ENCODE measurements at regions not wholly inside any gene's neighbourhood (a gene's known extent, or its start where the extent isn't known, plus 50 kb on each side); places are given as distances from the start of the nearest gene placed in this dataset.

GRCh38 chr4:177099211-177099610, 210.5 kb upstream of the NEIL3 start:
- FAIRE-seq (no peak), DNase-seq (ENCODE audit: insufficient read length, low spot score) (no peak)

- no peak for FAIRE-seq
- DNase-seq (ENCODE audit: insufficient read length, low spot score): no peak
Measured at GRCh38 chr4:177100307-177100706, 209.4 kb upstream of the NEIL3 start.

DNA sequence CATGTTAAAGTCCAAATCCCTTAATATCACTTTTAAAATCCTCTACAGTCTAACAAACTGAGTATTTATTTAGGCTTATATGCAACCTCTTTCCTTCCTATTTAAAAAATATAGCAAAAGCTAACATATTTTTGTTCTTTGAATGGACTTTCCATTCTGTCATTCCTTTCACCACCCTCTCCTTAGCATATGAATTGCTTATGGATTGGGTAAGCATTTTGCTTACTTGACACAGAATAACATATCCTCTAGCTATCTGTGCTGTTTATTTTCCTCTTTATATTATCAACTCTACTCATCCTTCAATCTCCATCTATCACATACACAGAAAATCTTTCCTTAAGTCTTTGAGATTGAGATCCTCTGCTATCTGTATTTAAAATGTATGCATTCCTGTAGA, 206.1 kb upstream of the NEIL3 start:
- FAIRE-seq: no peak

DNA sequence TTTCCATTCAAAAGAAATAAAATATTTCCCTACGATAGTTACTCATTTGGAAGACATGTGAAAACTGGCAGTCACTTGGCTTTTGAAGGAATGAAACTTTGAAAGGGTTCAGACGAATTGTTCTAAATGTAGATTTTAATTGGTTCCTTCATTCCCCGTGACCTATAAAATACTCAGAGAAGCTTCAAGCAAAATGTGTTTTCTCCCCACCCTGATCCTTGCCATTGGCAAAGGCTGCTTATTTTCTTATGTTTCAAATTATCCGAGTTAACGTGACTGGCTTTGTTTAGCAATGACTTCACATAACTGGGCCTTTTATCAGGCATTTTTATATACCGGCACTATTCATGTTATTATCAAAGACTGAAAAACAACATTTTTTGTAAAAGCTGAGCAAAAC, 204.1 kb upstream of the NEIL3 start:
- no peak for DNase-seq (ENCODE audit: insufficient read length, low spot score)
- FAIRE-seq: peak; percentile 65

More for the DNA sequence above, 206.1 kb upstream of the NEIL3 start:
- DNase-seq (ENCODE audit: insufficient read length, low spot score): no peak

GRCh38 chr4:177107288-177107921, 202.3 kb upstream of the NEIL3 start:
- no peak for DNase-seq (ENCODE audit: insufficient read length, low spot score)
- peak; percentile 36 for FAIRE-seq

DNA sequence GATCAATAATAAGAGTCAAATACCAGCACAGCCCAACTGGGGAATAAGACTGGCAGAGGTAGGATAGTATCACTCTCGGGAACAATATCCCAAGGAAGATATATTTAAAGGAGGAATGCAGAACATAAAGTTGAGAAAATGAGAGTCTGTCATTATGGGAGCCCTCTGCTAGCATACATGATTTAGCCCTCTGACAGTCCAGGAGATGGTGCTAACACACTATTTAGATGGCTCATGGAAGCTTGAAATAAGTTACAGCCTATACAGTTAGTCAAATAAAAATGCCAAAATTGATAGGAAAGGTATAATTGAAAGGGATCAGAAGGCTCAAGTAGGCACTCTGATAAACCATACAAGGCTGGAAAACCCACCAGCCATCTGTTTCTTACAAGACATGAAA, 201.0 kb upstream of the NEIL3 start:
- no peak for DNase-seq (ENCODE audit: insufficient read length, low spot score)
- peak; percentile 89 for FAIRE-seq

GRCh38 chr4:177109769-177110168, 199.9 kb upstream of the NEIL3 start:
- FAIRE-seq (no peak), DNase-seq (ENCODE audit: insufficient read length, low spot score) (no peak)

DNA sequence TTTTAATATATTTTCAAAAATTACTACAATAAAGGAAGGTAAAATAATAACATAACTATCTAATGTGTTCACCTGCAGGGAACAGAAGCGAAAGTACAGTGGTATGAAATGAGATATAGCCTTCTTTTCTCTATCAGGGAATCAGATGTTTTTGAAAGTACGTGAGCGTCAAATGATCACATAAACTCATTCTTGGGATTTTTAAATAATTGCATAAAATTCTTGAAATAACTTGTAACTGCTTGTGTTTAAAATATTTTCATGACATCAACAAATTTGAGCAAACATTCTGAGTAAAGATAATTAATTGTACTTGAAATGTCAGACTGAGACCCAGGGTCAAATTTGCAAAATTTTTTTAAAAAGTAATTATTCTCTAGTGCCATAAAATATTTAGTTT, 193.5 kb upstream of the NEIL3 start:
- peak; percentile 30 for DNase-seq (ENCODE audit: insufficient read length, low spot score)
- FAIRE-seq: no peak

DNA sequence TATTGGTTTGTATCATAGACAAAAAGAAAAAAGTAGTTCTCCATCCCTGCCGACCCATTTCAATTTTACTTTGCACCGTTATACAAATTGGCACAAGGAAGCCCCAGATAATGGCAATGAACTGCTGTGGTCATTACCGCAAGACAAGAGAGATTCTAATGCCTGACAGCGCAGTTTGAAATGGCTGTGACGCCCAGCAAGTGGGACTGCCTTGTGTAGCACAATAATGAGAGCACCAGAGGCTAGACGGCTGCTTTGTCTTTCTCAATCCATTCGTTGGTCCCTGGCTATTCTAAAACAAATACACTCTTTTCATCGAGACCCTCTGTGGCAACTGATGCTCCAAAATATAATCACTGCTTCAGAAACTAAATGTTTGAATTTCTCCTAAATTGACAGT, 192.4 kb upstream of the NEIL3 start:
- FAIRE-seq (no peak), DNase-seq (ENCODE audit: insufficient read length, low spot score) (no peak)

- peak; percentile 40 for FAIRE-seq
- no peak for DNase-seq (ENCODE audit: insufficient read length, low spot score)
Measured at GRCh38 chr4:177118596-177118995, 191.1 kb upstream of the NEIL3 start.

GRCh38 chr4:177119021-177119471, 190.6 kb upstream of the NEIL3 start:
- DNase-seq (ENCODE audit: insufficient read length, low spot score): no peak
- FAIRE-seq: no peak

DNA sequence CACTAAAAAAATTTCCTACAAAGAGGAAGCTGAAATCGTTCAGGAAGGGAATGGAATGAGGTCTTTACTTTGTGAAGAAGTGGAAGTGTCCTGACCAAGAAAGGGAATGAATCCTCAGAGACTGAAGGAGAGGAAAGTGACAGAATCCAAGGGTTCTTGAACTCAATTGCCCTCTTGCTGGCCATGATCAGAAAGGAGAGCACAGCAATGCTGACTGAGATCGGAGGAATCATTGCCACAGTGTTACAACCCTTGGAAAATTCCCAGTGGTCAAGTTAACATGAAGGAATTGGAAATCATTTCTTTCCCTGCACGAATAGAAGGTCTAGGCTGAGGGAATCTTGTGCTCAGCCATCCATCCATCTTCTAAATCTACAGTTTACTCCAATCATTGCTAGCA, 190.0 kb upstream of the NEIL3 start:
- no peak for DNase-seq (ENCODE audit: insufficient read length, low spot score)
- peak; percentile 20 for FAIRE-seq

DNA sequence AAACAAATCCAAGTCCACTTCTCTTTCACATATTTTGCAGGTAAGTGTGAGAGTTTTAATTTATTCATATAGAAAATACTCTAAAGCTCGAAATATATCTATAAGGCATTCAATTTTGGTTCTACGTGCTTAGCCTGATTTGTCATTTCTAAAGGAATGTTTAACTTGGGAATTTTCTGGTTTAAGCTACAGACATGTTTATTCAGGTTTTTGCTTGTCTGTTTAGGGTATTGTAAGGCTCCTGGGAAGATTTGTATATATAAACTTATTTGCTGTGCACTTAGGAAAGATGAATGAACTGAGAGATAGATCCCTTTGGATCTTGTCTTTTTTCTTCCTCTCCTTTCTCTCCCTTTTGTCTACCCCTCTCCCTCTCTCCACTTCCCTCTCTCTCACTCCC, 185.9 kb upstream of the NEIL3 start:
- DNase-seq (ENCODE audit: insufficient read length, low spot score) (no peak), FAIRE-seq (no peak)

- DNase-seq (ENCODE audit: insufficient read length, low spot score) (no peak), FAIRE-seq (no peak)
Measured at GRCh38 chr4:177124349-177125064, 185.2 kb upstream of the NEIL3 start.

DNA sequence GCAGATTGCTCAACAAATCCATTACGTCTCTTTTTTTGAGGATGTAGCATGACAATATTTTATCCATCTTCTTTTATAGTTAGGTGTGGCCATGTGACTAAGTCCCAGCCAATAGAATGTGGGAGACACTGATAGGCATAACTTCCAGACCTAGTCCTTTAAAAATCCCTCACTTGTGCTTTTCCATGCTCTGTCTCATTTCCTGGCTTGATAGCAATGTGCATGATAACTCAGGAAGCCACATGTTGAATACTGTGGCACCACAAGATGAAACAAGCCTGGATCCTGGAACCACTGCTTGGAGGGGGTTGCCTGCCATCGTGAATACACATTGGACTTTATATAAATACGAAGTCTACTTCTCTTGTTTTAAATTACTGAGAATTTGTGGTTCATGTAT, 184.0 kb upstream of the NEIL3 start:
- DNase-seq (ENCODE audit: insufficient read length, low spot score): no peak
- FAIRE-seq: no peak

- FAIRE-seq (no peak), DNase-seq (ENCODE audit: insufficient read length, low spot score) (no peak)
Measured at GRCh38 chr4:177127658-177128057, 182.0 kb upstream of the NEIL3 start.

DNA sequence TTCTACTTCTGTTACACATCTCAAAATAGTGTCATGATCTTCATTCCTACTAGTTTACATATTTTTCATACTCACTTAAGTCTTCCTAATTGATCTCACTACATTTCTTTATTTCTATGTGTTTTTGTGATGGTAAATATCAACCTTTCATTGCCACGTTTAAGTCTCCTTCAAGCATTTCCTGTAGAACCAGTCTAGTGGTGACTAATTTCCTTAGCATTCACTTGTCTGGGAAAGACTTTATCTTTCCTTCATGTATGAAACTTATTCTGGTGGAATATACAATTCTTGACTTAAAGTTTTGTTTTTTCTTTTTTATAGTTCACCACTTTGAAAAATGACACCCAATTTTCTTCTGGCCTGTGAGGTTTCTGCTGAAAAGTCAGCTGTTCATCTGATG, 181.4 kb upstream of the NEIL3 start:
- FAIRE-seq (no peak), DNase-seq (ENCODE audit: insufficient read length, low spot score) (no peak)

GRCh38 chr4:177131736-177132135, 177.9 kb upstream of the NEIL3 start:
- DNase-seq (ENCODE audit: insufficient read length, low spot score) (no peak), FAIRE-seq (no peak)

DNA sequence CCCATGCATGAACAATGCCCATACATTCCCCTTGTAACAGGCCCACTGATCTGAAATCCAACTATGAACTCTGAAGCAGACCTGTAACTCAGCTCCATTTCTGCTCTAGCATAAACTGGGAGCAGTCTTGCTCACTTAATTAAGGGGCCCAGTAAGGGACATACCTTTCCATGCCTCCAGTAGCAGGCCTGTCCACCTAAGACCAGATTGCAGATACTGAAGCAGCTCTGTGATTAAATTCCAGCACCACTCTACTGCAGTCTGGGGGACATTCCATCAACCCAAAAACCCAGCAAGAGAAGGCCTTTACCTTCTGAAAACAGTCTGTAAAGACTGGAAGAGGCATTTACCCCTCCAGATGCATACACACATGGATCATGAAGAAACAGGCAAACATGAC, 162.0 kb upstream of the NEIL3 start:
- FAIRE-seq (no peak), DNase-seq (ENCODE audit: insufficient read length, low spot score) (no peak)

- no peak for DNase-seq (ENCODE audit: insufficient read length, low spot score)
- FAIRE-seq: no peak
Measured at GRCh38 chr4:177155454-177155853, 154.2 kb upstream of the NEIL3 start.

DNA sequence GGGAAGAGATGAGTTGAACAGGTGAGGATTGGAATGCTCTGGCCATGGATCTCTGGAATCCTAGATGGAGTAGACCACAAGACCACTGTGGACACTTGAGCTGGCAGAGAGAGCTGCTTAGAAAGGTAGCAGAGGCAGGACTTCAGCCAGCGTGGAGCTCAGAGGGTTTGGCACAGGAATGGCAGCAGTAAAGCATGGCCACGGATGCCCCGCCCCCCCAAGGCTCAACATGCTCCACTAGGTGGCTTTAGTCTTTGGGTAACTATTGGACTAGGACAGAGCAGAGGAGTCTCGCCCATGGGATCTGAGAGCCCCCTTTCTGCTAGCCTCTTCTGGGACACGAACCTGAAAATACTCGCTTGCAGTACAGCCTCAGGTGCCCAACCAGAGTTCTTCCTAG, 150.1 kb upstream of the NEIL3 start:
- DNase-seq (ENCODE audit: insufficient read length, low spot score): no peak
- FAIRE-seq: no peak

DNA sequence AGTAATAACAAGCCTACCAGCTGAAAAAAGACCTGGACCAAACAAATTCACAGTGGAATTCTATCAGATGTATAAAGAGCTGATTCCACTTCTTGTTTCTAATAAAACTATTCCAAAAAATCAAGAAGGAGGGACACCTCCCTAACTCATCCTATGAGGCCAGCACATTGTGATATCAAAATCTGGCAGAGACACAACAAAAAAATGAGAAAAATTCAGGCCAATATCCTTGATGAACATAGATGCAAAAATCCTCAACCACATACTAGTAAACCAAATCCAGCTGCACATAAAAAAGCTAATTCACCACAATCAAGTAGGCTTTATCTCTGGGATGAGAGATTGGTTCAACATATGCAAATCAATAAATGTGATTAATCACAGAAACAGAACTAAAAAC, 147.9 kb upstream of the NEIL3 start:
- FAIRE-seq (no peak), DNase-seq (ENCODE audit: insufficient read length, low spot score) (no peak)

DNA sequence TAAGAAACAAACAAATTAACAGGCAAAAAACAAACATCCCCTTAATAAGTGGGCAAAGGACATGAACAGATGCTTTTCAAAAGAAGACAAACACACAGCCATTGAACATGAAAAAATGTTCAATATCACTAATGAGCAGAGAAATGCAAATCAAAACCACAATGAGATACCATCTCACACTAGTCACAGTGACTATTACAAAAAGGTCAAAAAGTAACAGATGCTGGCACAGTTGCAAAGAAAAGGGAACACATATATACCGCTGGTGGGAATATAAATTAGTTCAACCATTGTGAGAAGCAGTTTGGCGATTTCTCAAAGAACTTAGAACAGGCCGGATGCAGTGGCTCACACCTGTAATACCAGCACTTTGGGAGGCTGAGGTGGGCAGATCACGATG, 146.1 kb upstream of the NEIL3 start:
- FAIRE-seq (no peak), DNase-seq (ENCODE audit: insufficient read length, low spot score) (no peak)

Data from HTR-8/SVneo (cell line).